NT2/D1 (cell line): ENCODE measurements at regions not wholly inside any gene's neighbourhood (a gene's known extent, or its start where the extent isn't known, plus 50 kb on each side); places are given as distances from the start of the nearest gene placed in this dataset.

Source experiments
- DNase-seq: peaks from one replicate; pipeline ENCODE4 v3.0.0-alpha.2; 2011; ENCODE audit warnings: low read depth, low spot score
- H3K27me3 ChIP-seq: 2 replicates; pipeline ENCODE4 v1.6.0; 2011; ENCODE audit warnings: mild to moderate bottlenecking; ENCODE audit not compliant: insufficient read length, insufficient read depth
- H3K36me3 ChIP-seq: 2 replicates; pipeline ENCODE4 v1.6.1; 2011; ENCODE audit warnings: mild to moderate bottlenecking, low read length, mixed read lengths; ENCODE audit not compliant: insufficient read depth, insufficient read length
- H3K4me1 ChIP-seq: 2 replicates; pipeline ENCODE4 v1.5.1; 2011; ENCODE audit not compliant: insufficient read depth, insufficient read length
- H3K4me3 ChIP-seq: 2 replicates; pipeline ENCODE4 v1.5.1; 2011; ENCODE audit warnings: low read depth; ENCODE audit not compliant: insufficient read length
- H3K9ac ChIP-seq: 2 replicates; pipeline ENCODE4 v1.6.0; 2011; ENCODE audit warnings: low read depth; ENCODE audit not compliant: insufficient read length
- H3K9me3 ChIP-seq: 2 replicates; pipeline ENCODE4 v1.5.1; 2011; ENCODE audit warnings: mild to moderate bottlenecking, low read length; ENCODE audit not compliant: insufficient read depth
- SUZ12 ChIP-seq: IDR thresholded peaks from 2 replicates; pipeline ENCODE4 v1.6.1; 2011; ENCODE audit not compliant: insufficient read length, insufficient read depth; ENCODE audit errors: extremely low read depth
- YY1 ChIP-seq: IDR thresholded peaks from 2 replicates; pipeline ENCODE4 v1.6.1; 2011; ENCODE audit not compliant: insufficient read length, insufficient read depth
- ZNF274 ChIP-seq: IDR thresholded peaks from 2 replicates; pipeline ENCODE4 v1.6.1; 2011; ENCODE audit warnings: mild to moderate bottlenecking, low read depth, low read length

DNA sequence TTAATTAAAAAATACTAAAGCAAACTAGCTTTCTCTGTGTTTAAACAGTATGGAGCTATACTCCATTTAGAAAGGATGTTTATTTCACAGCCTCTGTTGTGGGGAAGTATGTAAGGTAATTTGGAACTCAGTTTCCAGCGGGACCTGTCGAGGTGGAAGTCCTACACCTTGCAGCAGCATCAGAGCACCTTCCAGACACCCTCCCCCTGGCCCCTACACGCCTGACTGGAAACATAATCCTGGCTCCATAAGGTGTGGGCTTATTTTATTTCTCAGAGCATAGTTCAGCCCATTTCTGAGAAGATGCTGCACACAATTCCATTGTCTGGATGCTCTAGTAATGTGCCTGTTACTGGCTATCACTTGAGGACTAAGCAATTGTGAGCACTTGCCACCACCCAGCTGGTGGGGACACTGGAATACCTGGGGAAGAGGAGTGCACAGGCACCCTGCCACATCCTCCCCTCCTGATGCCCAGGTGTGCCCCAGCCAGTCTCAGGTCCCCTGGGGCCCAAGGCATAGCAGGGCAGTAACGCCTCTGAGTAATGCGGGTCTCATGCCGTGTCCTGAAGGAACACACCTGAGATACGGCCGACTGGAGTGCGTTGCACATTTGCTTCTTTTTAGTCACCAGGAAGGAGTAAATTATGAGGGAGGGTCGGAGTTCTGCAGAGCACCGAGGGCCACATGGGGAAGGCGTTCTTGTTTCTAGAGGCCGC, 556.5 kb downstream of the QKI start:
- Histone ChIP-seq H3K9ac (no peak overlapping the region), H3K4me3 (no peak overlapping the region), H3K27me3 (no peaks in the 10 kb centered on the region), H3K9me3 (no peaks in the 10 kb centered on the region), H3K36me3 (no peaks in the 10 kb centered on the region), H3K4me1 (no peaks in the 10 kb centered on the region)
- TF ChIP-seq ZNF274: no peak
- no peak for TF ChIP-seq SUZ12
- no peak for TF ChIP-seq YY1
- no peak for DNase-seq

DNA sequence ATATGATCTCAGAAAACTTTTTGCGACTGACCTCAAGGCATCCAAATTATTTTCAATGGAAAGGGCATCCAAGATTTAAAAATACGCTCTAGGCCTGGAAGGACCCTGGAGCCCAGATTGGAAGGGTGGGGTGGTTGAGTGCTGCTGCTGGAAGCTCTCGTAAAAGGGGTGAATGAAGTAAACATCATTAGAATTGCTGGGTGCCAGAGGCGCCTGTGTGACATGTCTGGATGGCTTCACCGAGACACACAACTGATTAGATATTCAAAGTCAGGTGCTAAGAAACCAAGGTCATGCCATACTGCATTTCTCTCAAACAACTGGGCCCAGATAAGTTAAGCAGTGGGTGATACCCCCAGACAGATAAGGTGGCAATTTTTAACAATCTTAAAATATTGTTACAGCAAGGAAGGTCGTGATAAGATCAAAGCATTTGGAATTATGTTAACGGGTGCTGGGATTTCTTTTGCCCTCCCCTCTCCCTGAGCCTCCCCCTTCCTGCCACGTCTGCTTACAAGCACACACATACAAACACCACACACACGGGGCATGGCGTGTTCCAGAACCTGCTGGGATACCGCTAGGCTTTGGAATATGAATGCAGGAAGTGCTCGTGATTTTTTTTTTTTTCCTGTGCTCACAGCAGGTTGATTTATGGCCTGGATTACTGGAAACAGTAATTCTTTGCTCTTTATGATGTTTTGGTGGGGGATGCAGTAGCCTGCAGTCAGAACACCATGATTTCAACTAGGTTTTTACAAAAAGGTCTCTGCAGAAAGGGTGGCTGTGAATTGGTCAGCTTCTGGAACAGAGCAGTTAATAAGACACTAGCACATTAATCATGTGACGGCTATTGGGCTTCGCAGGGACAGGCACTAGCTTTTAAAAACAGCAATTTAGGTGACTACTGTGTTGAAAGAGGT, 551.2 kb downstream of the QKI start:
- H3K27me3 ChIP-seq: no peaks in the 10 kb centered on the region
- no peak for TF ChIP-seq ZNF274
- H3K4me3 ChIP-seq: no peak overlapping the region
- H3K9me3 ChIP-seq: no peaks in the 10 kb centered on the region
- H3K36me3 ChIP-seq: no peaks in the 10 kb centered on the region
- no peak for DNase-seq
- no peak overlapping the region for H3K9ac ChIP-seq
- no peaks in the 10 kb centered on the region for H3K4me1 ChIP-seq

DNA sequence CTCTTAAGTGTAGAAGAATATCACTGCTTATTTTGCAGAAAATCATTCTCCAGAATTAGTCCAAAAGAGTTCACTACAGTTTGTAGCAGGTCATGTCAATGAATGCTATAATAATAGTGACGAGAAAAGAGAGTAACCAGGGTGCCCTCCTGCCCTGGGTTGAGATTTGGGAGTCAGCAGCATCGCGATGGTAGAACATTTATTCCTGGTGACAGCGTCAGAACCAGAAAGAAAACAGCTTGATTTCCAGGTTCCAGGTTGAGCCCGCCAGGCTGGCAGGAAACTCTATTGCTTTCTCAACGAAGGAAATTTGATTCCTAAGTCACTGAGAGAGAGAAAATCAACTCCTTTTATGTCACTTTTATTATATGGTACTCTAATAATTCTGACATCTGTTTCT, 550.3 kb downstream of the QKI start:
- Histone ChIP-seq H3K4me3 (no peak overlapping the region), H3K9ac (no peak overlapping the region), H3K9me3 (no peaks in the 10 kb centered on the region), H3K4me1 (no peaks in the 10 kb centered on the region), H3K27me3 (no peaks in the 10 kb centered on the region), H3K36me3 (no peaks in the 10 kb centered on the region)
- TF ChIP-seq SUZ12 (no peak), YY1 (no peak), ZNF274 (no peak)
- no peak for DNase-seq

GRCh38 chr6:163963205-163964120, 548.9 kb downstream of the QKI start:
- no peaks in the 10 kb centered on the region for H3K27me3 ChIP-seq

GRCh38 chr6:163962627-163963117, 548.2 kb downstream of the QKI start:
- no peak for DNase-seq
- no peaks in the 10 kb centered on the region for H3K36me3 ChIP-seq
- H3K9ac ChIP-seq: no peak overlapping the region
- no peak overlapping the region for H3K4me3 ChIP-seq
- no peak for TF ChIP-seq ZNF274
- no peak for TF ChIP-seq YY1
- TF ChIP-seq SUZ12: no peak
- no peaks in the 10 kb centered on the region for H3K4me1 ChIP-seq
- no peaks in the 10 kb centered on the region for H3K9me3 ChIP-seq
- no peaks in the 10 kb centered on the region for H3K27me3 ChIP-seq

More at GRCh38 chr6:163963205-163964120, 548.9 kb downstream of the QKI start:
- no peak for TF ChIP-seq SUZ12
- DNase-seq: no peak
- Histone ChIP-seq H3K36me3 (no peaks in the 10 kb centered on the region), H3K4me1 (no peaks in the 10 kb centered on the region), H3K9me3 (no peaks in the 10 kb centered on the region), H3K9ac (no peak overlapping the region), H3K4me3 (no peak overlapping the region)

DNA sequence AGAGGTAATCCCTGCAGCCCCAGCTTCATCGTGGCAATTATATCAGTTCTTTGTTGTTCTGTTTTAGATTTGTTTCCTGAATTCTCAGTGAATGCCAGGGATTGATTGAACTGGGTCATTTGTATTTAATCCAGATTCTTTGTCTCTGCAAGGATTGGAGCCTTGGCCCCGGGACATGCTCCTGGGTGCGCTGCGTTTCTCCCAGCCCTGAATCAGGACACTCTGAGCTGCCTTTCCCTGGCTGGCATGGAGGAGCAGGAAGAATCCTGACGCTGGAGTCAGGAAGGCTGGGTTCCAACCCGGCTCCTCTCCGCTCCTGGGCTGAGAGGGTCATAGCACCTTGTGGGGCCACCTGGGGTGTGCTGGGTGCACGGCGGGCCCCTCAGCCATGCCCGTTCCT, 545.6 kb downstream of the QKI start:
- H3K27me3 ChIP-seq: no peaks in the 10 kb centered on the region
- no peak overlapping the region for H3K9ac ChIP-seq
- no peaks in the 10 kb centered on the region for H3K36me3 ChIP-seq
- no peaks in the 10 kb centered on the region for H3K4me1 ChIP-seq
- peaks cover 3% of the 10 kb centered on the region; the same call in 1 of the 2 replicates for H3K9me3 ChIP-seq
- DNase-seq: no peak
- no peak overlapping the region for H3K4me3 ChIP-seq
- TF ChIP-seq YY1 (no peak), ZNF274 (no peak), SUZ12 (no peak)

DNA sequence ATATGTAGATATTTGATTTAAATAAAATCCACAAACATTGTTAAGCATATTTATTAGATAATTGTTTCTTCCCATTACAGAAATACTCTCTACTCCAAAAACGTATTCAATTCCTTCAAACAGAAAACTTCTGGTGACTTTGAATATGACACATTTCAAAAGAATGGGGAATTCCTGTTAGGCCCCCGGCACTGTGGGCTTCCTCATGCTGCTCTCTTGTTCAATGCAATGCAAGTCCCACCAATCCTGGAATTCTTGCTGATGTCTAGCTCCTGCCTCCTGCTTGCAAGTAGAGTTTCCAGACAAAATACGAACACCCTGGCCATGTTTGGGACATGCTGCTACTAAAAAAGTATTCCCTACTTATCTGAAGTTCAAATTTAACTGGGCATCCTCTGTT, 544.1 kb downstream of the QKI start:
- no peak overlapping the region for H3K4me3 ChIP-seq
- no peaks in the 10 kb centered on the region for H3K36me3 ChIP-seq
- H3K9ac ChIP-seq: no peak overlapping the region
- H3K9me3 ChIP-seq: peaks cover 3% of the 10 kb centered on the region; the same call in 1 of the 2 replicates
- no peaks in the 10 kb centered on the region for H3K27me3 ChIP-seq
- TF ChIP-seq YY1: no peak
- TF ChIP-seq SUZ12: no peak
- TF ChIP-seq ZNF274: no peak
- no peaks in the 10 kb centered on the region for H3K4me1 ChIP-seq
- DNase-seq: peak; percentile 33
